ENCODE measurements at regions not wholly inside any gene's neighbourhood (a gene's known extent, or its start where the extent isn't known, plus 50 kb on each side); places are given as distances from the start of the nearest gene placed in this dataset.

GRCh38 chr3:41045491-41045890 is 153.8 kb upstream of the CTNNB1 start:
- Histone ChIP-seq H3K36me3 (ENCODE audit: control insufficient read depth in 2 of 2, insufficient read depth in 2 of 2, low read length in 2 of 2) (no peaks in the 10 kb centered on the region), H3K9ac (ENCODE audit: low read length in 2 of 2) (no peak overlapping the region), H3K4me1 (ENCODE audit: control insufficient read depth, insufficient read depth, low read length) (no peaks in the 10 kb centered on the region), H3K27ac (ENCODE audit: low read length) (no peak overlapping the region), H3K4me3 (ENCODE audit: low read length in 2 of 2) (no peak overlapping the region), H3K27me3 (ENCODE audit: control insufficient read depth in 1 of 2, insufficient read depth in 2 of 2, low read length in 2 of 2) (no peaks in the 10 kb centered on the region), H3K9me3 (ENCODE audit: control insufficient read depth in 2 of 2, low read length in 2 of 2) (no peaks in the 10 kb centered on the region)

GRCh38 chr3:41050144-41050543 is 149.2 kb upstream of the CTNNB1 start:
- no peaks in the 10 kb centered on the region for H3K4me1 ChIP-seq (ENCODE audit: control insufficient read depth, insufficient read depth, low read length)

GRCh38 chr3:41053220-41053619 is 146.1 kb upstream of the CTNNB1 start:
- Histone ChIP-seq H3K27me3 (ENCODE audit: control insufficient read depth in 1 of 2, insufficient read depth in 2 of 2, low read length in 2 of 2) (no peaks in the 10 kb centered on the region), H3K36me3 (ENCODE audit: control insufficient read depth in 2 of 2, insufficient read depth in 2 of 2, low read length in 2 of 2) (no peaks in the 10 kb centered on the region)

More at GRCh38 chr3:41050144-41050543, 149.2 kb upstream of the CTNNB1 start:
- H3K9ac ChIP-seq (ENCODE audit: low read length in 2 of 2) = no peak overlapping the region
- peaks cover 0 to 4% of the 10 kb centered on the region in 2 donors for H3K9me3 ChIP-seq (ENCODE audit: control insufficient read depth in 2 of 2, low read length in 2 of 2)
- no peak overlapping the region for H3K4me3 ChIP-seq (ENCODE audit: low read length in 2 of 2)
- no peaks in the 10 kb centered on the region for H3K36me3 ChIP-seq (ENCODE audit: control insufficient read depth in 2 of 2, insufficient read depth in 2 of 2, low read length in 2 of 2)
- no peaks in the 10 kb centered on the region for H3K27me3 ChIP-seq (ENCODE audit: control insufficient read depth in 1 of 2, insufficient read depth in 2 of 2, low read length in 2 of 2)
- H3K27ac ChIP-seq (ENCODE audit: low read length) = no peak overlapping the region

GRCh38 chr3:41060106-41060505 is 139.2 kb upstream of the CTNNB1 start:
- Histone ChIP-seq H3K4me3 (ENCODE audit: low read length in 2 of 2) (no peak overlapping the region), H3K9me3 (ENCODE audit: control insufficient read depth in 2 of 2, low read length in 2 of 2) (no peaks in the 10 kb centered on the region), H3K4me1 (ENCODE audit: control insufficient read depth, insufficient read depth, low read length) (no peaks in the 10 kb centered on the region), H3K27me3 (ENCODE audit: control insufficient read depth in 1 of 2, insufficient read depth in 2 of 2, low read length in 2 of 2) (peaks cover 0 to 2% of the 10 kb centered on the region in 2 donors), H3K36me3 (ENCODE audit: control insufficient read depth in 2 of 2, insufficient read depth in 2 of 2, low read length in 2 of 2) (no peaks in the 10 kb centered on the region), H3K9ac (ENCODE audit: low read length in 2 of 2) (no peak overlapping the region), H3K27ac (ENCODE audit: low read length) (no peak overlapping the region)

More at GRCh38 chr3:41053220-41053619, 146.1 kb upstream of the CTNNB1 start:
- Histone ChIP-seq H3K9ac (ENCODE audit: low read length in 2 of 2) (no peak overlapping the region), H3K9me3 (ENCODE audit: control insufficient read depth in 2 of 2, low read length in 2 of 2) (peaks cover 0 to 4% of the 10 kb centered on the region in 2 donors), H3K4me3 (ENCODE audit: low read length in 2 of 2) (no peak overlapping the region), H3K27ac (ENCODE audit: low read length) (no peak overlapping the region), H3K4me1 (ENCODE audit: control insufficient read depth, insufficient read depth, low read length) (no peaks in the 10 kb centered on the region)

- Histone ChIP-seq H3K36me3 (ENCODE audit: control insufficient read depth in 2 of 2, insufficient read depth in 2 of 2, low read length in 2 of 2) (no peaks in the 10 kb centered on the region), H3K27ac (ENCODE audit: low read length) (no peak overlapping the region), H3K4me3 (ENCODE audit: low read length in 2 of 2) (no peak overlapping the region), H3K27me3 (ENCODE audit: control insufficient read depth in 1 of 2, insufficient read depth in 2 of 2, low read length in 2 of 2) (peaks cover 0 to 2% of the 10 kb centered on the region in 2 donors), H3K9me3 (ENCODE audit: control insufficient read depth in 2 of 2, low read length in 2 of 2) (no peaks in the 10 kb centered on the region), H3K9ac (ENCODE audit: low read length in 2 of 2) (no peak overlapping the region), H3K4me1 (ENCODE audit: control insufficient read depth, insufficient read depth, low read length) (no peaks in the 10 kb centered on the region)
Measured at GRCh38 chr3:41064070-41064469, 135.2 kb upstream of the CTNNB1 start.

GRCh38 chr3:41064526-41064925 is 134.8 kb upstream of the CTNNB1 start:
- peaks cover 0 to 2% of the 10 kb centered on the region in 2 donors for H3K27me3 ChIP-seq (ENCODE audit: control insufficient read depth in 1 of 2, insufficient read depth in 2 of 2, low read length in 2 of 2)
- no peak overlapping the region for H3K27ac ChIP-seq (ENCODE audit: low read length)
- no peaks in the 10 kb centered on the region for H3K9me3 ChIP-seq (ENCODE audit: control insufficient read depth in 2 of 2, low read length in 2 of 2)
- H3K9ac ChIP-seq (ENCODE audit: low read length in 2 of 2) = no peak overlapping the region
- H3K4me3 ChIP-seq (ENCODE audit: low read length in 2 of 2) = no peak overlapping the region
- no peaks in the 10 kb centered on the region for H3K4me1 ChIP-seq (ENCODE audit: control insufficient read depth, insufficient read depth, low read length)
- no peaks in the 10 kb centered on the region for H3K36me3 ChIP-seq (ENCODE audit: control insufficient read depth in 2 of 2, insufficient read depth in 2 of 2, low read length in 2 of 2)

- no peaks in the 10 kb centered on the region for H3K36me3 ChIP-seq (ENCODE audit: control insufficient read depth in 2 of 2, insufficient read depth in 2 of 2, low read length in 2 of 2)
- H3K27me3 ChIP-seq (ENCODE audit: control insufficient read depth in 1 of 2, insufficient read depth in 2 of 2, low read length in 2 of 2) = peaks cover 0 to 2% of the 10 kb centered on the region in 2 donors
- H3K27ac ChIP-seq (ENCODE audit: low read length) = no peak overlapping the region
- no peak overlapping the region for H3K9ac ChIP-seq (ENCODE audit: low read length in 2 of 2)
- H3K4me1 ChIP-seq (ENCODE audit: control insufficient read depth, insufficient read depth, low read length) = no peaks in the 10 kb centered on the region
- no peaks in the 10 kb centered on the region for H3K9me3 ChIP-seq (ENCODE audit: control insufficient read depth in 2 of 2, low read length in 2 of 2)
- no peak overlapping the region for H3K4me3 ChIP-seq (ENCODE audit: low read length in 2 of 2)
Measured at GRCh38 chr3:41065340-41065739, 134.0 kb upstream of the CTNNB1 start.

- Histone ChIP-seq H3K9me3 (ENCODE audit: control insufficient read depth in 2 of 2, low read length in 2 of 2) (no peaks in the 10 kb centered on the region), H3K4me3 (ENCODE audit: low read length in 2 of 2) (no peak overlapping the region), H3K27me3 (ENCODE audit: control insufficient read depth in 1 of 2, insufficient read depth in 2 of 2, low read length in 2 of 2) (no peaks in the 10 kb centered on the region), H3K9ac (ENCODE audit: low read length in 2 of 2) (no peak overlapping the region), H3K27ac (ENCODE audit: low read length) (no peak overlapping the region), H3K36me3 (ENCODE audit: control insufficient read depth in 2 of 2, insufficient read depth in 2 of 2, low read length in 2 of 2) (no peaks in the 10 kb centered on the region), H3K4me1 (ENCODE audit: control insufficient read depth, insufficient read depth, low read length) (no peaks in the 10 kb centered on the region)
Measured at GRCh38 chr3:41073190-41073589, 126.1 kb upstream of the CTNNB1 start.

GRCh38 chr3:41075975-41076374 is 123.3 kb upstream of the CTNNB1 start:
- H3K27me3 ChIP-seq (ENCODE audit: control insufficient read depth in 1 of 2, insufficient read depth in 2 of 2, low read length in 2 of 2) = no peaks in the 10 kb centered on the region
- no peaks in the 10 kb centered on the region for H3K36me3 ChIP-seq (ENCODE audit: control insufficient read depth in 2 of 2, insufficient read depth in 2 of 2, low read length in 2 of 2)
- H3K27ac ChIP-seq (ENCODE audit: low read length) = no peak overlapping the region

GRCh38 chr3:41076399-41076798 is 122.9 kb upstream of the CTNNB1 start:
- Histone ChIP-seq H3K9ac (ENCODE audit: low read length in 2 of 2) (no peak overlapping the region), H3K9me3 (ENCODE audit: control insufficient read depth in 2 of 2, low read length in 2 of 2) (no peaks in the 10 kb centered on the region), H3K27ac (ENCODE audit: low read length) (no peak overlapping the region), H3K4me1 (ENCODE audit: control insufficient read depth, insufficient read depth, low read length) (no peaks in the 10 kb centered on the region), H3K4me3 (ENCODE audit: low read length in 2 of 2) (no peak overlapping the region), H3K27me3 (ENCODE audit: control insufficient read depth in 1 of 2, insufficient read depth in 2 of 2, low read length in 2 of 2) (no peaks in the 10 kb centered on the region), H3K36me3 (ENCODE audit: control insufficient read depth in 2 of 2, insufficient read depth in 2 of 2, low read length in 2 of 2) (no peaks in the 10 kb centered on the region)

More at GRCh38 chr3:41075975-41076374, 123.3 kb upstream of the CTNNB1 start:
- Histone ChIP-seq H3K4me3 (ENCODE audit: low read length in 2 of 2) (no peak overlapping the region), H3K4me1 (ENCODE audit: control insufficient read depth, insufficient read depth, low read length) (no peaks in the 10 kb centered on the region), H3K9me3 (ENCODE audit: control insufficient read depth in 2 of 2, low read length in 2 of 2) (no peaks in the 10 kb centered on the region), H3K9ac (ENCODE audit: low read length in 2 of 2) (no peak overlapping the region)

- H3K4me3 ChIP-seq (ENCODE audit: low read length in 2 of 2) = no peak overlapping the region
- H3K9me3 ChIP-seq (ENCODE audit: control insufficient read depth in 2 of 2, low read length in 2 of 2) = peaks cover 0 to 2% of the 10 kb centered on the region in 2 donors
- no peaks in the 10 kb centered on the region for H3K4me1 ChIP-seq (ENCODE audit: control insufficient read depth, insufficient read depth, low read length)
- H3K27me3 ChIP-seq (ENCODE audit: control insufficient read depth in 1 of 2, insufficient read depth in 2 of 2, low read length in 2 of 2) = no peaks in the 10 kb centered on the region
- H3K9ac ChIP-seq (ENCODE audit: low read length in 2 of 2) = no peak overlapping the region
- H3K27ac ChIP-seq (ENCODE audit: low read length) = no peak overlapping the region
- H3K36me3 ChIP-seq (ENCODE audit: control insufficient read depth in 2 of 2, insufficient read depth in 2 of 2, low read length in 2 of 2) = no peaks in the 10 kb centered on the region
Measured at GRCh38 chr3:41080141-41080540, 119.2 kb upstream of the CTNNB1 start.
